ENCODE measurements at regions not wholly inside any gene's neighbourhood (a gene's known extent, or its start where the extent isn't known, plus 50 kb on each side); places are given as distances from the start of the nearest gene placed in this dataset.

- TF ChIP-seq CTCF (IDR thresholded peaks at IDR 0.05; ENCODE audit: insufficient read depth, low read length, poor library complexity, severe bottlenecking), result no peak
- no peak for TF ChIP-seq EZH2phosphoT487 (conservative IDR thresholded peaks at IDR 0.05; ENCODE audit: low read length)
Measured at GRCh38 chr20:7428946-7429345, 511.3 kb downstream of the HAO1 start.
